HG03354 (cell line): ENCODE measurements at regions not wholly inside any gene's neighbourhood (a gene's known extent, or its start where the extent isn't known, plus 50 kb on each side); places are given as distances from the start of the nearest gene placed in this dataset.
A peak's percentile ranks its signal among the peaks of the same experiment; 100 is the strongest.
"Not testable (repeated sequence)": the region's sequence is repeated elsewhere in the genome, so short reads cannot be mapped to it uniquely, and the experiment has no call there.

Experiments
- ATAC-seq: cut with Tn5 transposase; IDR thresholded peaks from one replicate; pipeline ENCODE4 v1.9.1; 2021; ENCODE audit warnings: mild to moderate bottlenecking; ENCODE audit not compliant: unreplicated experiment, poor library complexity, severe bottlenecking

DNA sequence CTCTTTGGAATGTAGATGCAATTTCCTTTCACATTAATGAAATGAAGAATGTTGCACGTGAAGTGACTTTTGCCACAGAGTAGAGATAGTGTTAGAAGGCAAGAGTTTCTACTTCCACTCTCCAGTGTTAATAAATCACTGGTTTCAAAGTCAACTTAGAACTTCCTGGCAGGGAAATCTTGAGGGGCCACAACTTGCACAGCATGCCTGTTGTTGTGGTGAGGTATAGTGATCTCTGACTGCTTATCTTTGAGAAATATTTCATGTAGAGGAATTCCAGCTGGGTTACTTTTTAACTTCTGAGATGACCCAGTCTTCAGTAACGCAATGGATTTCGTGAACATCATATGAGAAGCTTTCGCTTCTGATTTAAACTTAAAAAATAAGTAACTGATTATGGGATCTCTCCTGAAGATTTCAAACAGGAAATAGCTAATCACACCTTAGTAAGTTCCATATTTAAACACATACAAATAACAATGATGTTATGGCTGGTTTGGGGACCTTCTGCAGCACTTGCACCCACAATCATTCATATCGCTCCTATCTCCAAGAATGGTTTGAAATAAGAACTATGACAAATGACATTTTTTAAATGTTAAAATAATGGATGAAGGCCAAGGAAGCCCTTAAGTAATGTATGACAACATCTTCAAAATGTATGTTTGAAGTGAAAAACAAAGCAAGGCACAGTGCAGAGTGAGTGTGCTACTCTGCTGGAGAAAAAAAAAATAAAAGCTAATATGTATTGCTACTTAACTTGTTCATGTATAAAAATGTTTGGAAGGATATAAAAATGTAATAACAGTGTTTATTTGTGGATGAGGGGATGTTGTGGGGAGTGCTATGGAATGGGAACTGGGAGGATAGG lies 726.5 kb upstream of the NECTIN3 start:
- peak; percentile 38 for ATAC-seq

DNA sequence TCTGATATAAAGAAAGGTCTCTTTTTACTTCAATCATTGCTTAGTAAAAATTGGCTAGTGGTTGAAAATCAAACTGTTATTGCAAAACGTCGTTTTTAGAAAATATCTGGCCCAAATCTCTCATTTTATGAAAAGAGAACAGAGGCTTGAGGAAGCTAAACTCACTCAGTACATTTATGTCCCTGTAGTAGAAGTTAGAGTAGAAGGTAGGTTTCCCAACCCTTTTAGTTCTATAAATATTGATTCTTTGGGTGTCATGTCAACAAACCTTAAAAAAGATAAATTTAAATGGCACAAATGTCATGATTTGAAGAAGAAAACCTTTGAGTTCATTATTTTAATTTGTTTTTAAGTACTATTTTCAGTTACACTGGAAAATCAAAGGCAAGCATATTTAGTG lies 722.3 kb upstream of the NECTIN3 start:
- ATAC-seq = no peak

DNA sequence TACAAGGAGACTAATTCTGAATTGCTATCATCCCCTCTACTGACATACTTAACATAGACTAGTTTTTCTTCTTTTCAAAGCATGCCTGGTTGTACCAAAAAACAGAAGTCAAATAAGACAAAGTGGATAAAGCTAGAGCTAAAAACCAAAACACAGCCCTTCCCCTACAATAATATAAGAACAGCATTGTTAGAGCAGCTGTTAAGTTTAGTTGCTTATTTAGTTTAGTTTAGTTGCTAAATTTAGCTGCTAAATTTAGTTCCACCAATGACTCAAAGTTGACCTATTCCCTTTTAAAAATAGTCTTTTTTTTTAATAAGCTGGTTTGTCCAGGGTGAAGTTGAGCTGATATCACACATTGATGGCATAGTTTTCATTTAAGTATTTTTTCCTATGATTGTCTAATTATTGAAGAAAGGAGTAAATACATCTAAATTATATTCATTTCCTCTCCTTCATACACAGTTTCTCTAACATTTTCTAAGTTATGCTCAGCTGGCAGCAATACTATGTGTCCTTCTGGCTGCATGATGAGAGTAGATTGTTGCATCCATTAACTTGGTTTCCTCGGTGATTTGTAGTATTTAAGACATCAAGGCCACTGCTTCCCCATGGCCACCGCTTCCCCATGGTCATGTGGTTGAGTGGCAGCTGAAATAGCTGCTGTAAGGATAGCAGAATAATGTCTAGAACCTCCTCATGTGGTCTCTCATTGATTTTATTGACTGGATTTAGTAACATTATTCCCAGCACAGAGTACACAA lies 718.6 kb upstream of the NECTIN3 start:
- no peak for ATAC-seq

DNA sequence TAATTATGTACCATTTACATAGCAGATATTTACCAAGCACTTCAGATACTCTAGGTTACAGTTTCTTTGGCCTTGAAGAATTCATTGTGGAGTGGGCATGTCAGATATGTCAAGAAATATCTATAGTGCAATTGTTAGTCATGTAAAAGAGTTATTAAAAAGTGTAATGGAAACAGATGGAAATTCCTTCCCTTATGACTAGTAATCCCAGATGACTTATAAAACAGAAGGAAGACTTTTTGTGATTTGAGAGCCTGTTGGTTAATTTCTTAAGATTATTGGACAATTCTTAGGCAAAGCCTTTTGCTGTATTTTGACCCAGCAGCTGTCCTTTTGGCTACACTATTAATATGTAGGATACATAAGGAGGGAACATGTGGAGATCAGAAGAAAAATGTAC lies 708.9 kb upstream of the NECTIN3 start:
- no peak for ATAC-seq

DNA sequence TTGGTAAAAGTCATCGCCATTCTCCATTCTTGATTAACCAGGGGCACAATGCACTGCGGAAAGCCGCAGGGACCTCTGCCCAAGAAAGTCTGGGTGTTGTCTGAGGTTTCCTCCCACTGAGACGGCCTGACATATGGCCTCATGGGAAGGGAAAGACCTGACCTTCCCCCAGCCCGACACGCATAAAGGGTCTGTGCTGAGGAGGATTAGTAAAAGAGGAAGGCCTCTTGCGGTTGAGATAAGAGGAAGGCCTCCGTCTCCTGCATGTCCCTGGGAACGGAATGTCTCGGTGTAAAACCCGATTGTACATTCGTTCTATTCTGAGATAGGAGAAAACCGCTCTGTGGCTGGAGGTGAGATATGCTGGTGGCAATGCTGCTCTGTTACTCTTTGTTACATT lies 704.3 kb upstream of the NECTIN3 start:
- ATAC-seq = not testable (repeated sequence)

DNA sequence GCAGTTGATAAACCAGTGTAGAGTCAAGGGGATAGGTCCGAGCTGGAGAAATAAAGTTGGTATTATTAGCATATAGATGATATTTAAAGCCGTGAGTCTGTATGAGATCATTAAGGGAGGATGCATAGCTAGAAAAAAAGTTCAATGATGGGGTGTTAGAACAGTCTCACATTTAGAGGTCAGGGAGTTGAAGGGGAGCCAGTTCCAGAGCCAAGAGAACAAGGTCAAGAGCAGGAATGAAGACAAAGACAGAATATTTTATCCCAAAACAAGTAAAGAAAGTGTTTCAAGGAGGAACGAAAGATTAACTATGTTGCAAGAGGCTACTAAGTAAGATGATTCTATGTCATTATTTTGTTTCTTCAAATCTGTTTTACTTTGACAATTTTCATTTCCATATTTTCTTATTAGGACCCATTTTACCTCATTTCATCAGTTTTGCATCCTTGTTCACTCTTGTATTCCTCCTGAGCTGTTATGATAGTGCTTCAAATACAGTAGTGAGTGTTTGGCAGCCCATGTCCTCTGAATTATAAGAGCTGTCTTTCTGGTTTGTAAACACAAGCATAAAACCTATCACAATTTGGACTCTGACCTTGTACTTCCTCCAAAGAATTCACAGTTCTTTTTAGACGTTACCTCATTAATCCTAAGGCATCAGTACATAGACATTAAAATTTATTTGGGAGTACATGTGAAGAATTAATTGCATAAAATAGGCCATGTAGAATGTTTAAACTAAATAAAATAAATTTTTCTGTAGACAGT lies 695.7 kb upstream of the NECTIN3 start:
- no peak for ATAC-seq

DNA sequence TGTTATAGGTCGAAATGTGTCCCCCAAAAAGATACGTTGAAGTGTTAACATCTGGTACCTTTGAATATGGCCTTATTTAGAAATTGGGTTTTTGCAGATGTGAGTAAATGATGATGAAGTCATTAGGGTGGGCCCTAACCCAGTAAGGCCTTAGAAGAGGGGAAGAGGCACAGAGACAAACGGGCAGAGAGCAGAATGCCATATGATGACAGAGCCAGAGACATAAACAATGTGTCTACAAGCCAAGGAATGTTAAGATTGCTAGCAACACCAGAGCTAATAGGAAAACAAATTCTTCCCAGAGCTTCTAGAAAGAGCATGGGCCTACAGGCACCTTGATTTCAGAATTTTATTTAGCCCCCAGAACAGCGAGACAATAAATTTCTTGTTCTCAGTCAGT lies 693.1 kb upstream of the NECTIN3 start:
- ATAC-seq = no peak

DNA sequence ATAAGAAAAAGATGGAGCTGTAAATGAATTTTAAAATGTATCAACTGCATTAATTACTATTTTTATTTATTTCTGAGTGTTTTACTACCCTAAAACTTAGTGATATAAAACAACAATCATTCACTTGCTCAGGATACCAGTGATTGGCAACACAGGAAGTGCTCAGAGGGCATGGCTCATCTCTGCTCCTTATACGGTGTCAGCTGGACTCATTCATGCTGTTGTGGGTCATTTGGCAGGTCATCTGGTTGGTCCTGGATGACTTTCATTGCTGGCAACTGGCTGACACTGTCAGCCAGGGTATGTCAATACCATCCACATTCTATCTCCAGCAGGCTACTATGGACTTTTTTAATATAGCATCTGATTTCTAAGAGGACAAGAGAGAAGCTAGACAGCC lies 689.6 kb upstream of the NECTIN3 start:
- no peak for ATAC-seq

DNA sequence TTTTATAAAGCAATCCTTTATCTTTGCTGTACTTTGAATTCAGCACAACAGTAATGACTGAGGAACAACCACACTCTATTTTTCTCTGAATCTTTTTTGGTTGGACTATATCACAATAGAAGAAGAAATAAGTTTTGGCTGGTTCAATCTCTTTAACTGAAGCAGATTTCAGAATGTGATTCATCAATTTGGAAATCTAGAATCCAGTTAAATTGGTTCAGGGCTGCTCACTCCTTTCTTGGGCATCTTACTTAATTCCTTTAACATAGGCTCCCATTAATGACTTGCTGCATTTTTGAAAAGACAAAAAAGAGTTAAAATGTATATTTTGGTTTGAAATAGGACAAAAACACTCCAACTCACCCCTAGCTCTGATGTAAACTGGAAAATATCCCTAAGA lies 688.3 kb upstream of the NECTIN3 start:
- no peak for ATAC-seq

DNA sequence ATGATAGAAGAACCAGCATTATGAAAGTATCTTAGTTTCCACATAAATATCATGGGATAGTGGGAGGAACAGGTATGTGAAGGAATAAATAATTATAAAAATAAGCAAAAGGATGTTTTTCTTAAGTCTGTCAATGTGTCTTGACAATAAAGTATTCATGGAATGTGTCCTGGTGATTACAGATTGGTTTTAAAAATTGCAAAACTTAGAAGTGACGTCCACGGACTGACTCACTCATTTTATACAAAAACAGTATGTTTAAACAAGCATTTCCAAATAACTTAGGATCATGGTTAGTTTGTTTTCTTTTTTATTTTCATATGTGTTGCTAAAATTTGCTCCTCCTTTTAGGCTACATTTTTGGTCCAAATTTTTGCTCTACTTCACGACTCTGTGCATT lies 687.0 kb upstream of the NECTIN3 start:
- no peak for ATAC-seq

DNA sequence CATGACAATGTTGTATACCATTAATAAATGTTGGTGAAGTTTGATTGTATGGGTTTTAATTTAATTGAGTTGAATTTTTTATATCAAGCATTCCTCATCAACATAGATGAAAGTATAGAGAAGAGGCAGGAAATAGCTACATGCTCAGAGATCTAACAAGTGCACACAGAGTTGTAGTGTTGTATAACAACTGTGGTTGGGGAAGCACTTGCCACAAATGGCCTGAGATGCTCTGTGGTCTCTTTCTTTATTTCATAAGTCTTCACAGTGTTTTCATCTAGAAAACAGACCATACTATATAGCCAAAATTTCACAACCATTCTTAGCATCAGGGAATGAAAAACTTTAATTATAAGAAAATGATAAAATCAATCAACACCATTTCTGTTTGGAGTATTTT lies 682.6 kb upstream of the NECTIN3 start:
- no peak for ATAC-seq

DNA sequence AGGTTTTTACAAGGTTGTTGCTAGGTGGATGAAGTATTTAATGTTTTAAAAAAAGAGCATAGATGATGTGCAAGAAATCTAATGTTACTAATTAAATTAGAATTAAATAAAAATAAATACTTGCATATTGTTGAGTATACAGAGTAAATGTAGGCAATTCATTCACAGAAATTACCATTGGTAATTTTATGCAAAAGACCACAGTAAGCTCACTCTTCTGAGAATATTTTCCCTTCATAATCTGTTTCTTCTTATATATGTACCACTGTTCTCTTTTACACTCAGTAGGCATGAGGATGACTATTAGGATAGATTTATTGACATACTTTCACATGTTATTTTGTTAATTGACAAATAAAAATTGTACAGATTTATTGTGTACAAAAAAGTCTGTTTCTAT lies 681.2 kb upstream of the NECTIN3 start:
- ATAC-seq = no peak

DNA sequence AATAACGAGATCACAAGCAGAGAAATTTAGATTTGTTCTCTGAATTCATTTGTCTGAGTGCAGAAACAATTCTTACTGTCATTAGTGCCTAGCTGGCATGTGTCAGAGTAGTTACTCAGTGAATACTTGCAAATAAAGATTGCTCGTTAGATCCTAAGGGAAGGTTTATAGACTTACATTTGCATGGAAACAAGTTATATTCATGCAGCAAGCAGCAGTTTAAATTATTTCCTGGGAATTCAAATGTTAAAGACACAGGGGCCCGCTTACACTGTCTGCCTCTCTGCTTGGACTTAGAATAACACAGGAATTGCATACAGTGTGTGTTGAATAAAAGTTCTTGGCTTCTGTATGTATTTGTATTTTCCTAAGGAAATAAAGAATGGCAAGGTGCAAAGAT lies 680.6 kb upstream of the NECTIN3 start:
- ATAC-seq = no peak

DNA sequence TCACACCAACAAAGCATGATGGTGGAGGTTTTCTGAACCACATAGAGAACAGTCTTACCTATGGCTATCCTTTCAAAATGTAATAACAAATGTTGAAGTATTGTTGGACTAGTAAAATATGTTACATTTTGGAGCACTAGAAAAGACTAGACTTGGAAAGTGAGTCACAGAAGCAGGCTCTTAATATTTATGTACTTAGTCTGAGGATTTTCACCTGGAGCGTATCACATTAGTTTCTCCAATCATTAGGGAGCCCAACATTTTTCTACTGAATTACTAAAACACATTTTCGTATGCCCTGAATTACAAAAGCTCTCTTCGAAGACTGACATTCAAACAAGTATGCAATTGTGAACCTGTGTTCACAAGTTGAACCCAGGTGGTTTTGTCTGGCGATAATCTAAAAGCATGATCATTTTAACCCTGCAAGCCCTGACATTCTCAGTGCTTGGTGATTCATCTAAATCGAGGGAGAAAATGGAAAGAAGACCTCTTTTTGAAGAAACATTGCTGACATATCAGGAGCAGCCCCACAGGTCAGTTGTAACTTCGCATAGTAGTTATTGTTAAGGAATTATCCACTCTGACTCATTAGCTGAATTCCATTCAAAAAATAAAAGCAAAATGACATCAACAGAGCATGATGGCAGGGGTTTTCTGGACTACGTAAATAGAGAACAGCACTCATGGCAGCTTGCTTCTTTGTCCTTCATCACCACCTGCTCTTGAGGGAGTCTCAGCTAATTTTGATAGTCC lies 679.8 kb upstream of the NECTIN3 start:
- ATAC-seq = no peak

DNA sequence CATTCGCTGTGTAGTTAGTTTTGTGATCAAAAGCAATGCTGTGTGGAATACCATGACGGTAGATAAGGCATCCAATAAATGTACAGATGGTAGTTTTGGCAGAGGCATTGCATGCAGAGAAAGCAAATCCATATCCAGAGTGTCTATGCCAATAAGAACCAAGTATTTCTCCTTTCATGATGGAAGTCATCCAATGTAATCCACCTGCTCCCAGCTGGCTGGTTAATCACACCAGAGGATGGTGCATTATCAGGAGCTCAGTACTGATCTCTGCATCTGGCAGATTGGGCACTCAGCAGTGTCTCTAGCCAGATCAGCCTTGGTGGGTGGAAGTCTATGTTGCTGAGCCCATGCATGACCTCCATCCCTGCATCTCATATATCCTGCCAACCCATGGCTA lies 677.7 kb upstream of the NECTIN3 start:
- no peak for ATAC-seq

DNA sequence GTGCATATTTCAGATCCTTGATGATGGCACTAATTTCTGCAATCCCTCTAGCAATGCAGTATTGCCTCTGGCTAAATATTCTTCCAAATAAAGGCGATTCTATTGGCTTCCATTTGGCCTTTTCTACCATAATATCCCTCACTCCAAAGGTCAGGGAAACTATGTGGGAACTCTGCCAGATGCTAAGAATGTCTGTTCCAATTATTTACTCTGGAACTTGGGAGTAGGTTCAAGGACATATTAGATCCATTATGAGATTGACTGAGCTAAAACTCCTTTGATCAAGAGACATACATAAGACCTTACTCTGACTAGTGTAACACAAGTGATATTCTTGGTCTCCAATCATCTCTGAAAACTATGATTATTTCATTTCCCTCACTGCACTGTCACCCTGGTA lies 674.5 kb upstream of the NECTIN3 start:
- no peak for ATAC-seq

DNA sequence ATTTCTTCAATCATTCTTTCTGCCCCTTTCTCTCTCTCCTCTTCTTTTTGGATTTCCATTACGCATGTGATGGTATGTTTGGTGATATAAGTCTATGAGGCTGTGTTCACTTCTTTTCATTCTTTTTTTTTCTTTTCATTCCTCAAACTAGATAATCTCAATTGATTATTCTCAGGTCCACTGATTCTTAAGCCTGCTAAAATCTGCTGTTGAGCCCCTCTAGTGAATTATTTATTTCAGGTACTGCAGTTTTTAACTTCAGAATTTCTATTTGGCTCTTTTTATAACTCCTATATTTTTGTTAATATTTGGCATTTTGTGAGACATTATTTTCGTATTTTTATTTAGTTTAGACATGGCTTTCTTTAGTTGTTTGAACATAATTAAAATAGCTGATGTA lies 671.3 kb upstream of the NECTIN3 start:
- ATAC-seq = no peak

DNA sequence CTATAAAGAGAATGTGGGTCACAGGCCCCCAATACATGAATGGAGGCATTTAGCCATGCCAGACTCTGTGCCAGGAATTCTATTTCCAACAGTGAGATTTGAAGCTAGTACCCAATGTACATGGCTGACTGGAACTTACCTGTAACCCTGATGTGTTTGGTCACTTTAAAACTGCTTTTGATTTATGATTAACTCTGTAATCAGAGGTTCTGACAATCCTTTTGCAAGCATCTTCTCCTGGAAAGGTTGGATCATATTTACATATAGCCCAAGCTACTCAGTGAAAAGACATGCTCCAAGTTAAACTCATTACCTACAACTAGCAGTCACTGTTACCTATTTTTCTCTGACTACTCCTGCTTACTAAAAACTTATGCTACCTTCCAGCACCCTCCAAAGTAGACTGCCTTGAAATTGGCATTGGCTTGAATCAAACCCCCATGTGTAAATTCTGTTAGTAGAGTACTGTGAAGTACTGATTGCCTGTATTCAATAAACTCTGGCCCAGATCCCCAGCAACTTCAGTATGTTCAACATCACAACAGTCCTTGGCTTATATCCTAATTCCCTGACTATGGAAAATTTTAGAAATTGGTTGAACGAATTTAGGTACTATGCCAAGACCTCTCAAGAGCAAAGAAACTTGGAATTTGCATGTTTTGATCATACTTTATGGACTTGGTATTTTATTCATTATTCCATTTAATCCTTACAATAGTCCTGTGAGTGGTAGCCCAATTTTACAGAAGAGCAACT lies 665.6 kb upstream of the NECTIN3 start:
- ATAC-seq = no peak

DNA sequence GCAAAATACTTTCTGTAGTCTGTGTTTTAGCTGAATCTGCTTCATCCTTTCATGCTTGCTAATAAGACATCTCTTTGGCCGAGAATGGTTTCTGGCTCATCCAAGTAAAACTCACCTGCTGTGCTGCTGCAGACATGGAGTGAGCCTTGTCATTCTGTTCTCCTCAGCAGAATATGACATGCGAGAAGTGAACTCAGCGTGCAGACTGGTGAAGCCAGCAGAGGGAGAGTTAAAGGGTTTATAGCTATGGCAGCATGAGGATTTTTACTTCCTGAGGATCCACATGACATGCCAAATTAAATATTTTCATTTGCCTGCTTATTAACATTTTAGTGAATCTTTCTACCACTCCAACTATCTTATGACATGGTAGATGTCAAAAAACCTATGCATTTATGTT lies 658.4 kb upstream of the NECTIN3 start:
- no peak for ATAC-seq
